ENCODE measurements at regions not wholly inside any gene's neighbourhood (a gene's known extent, or its start where the extent isn't known, plus 50 kb on each side); places are given as distances from the start of the nearest gene placed in this dataset.
"Not testable (repeated sequence)": the region's sequence is repeated elsewhere in the genome, so short reads cannot be mapped to it uniquely, and the experiment has no call there.

- peak; percentile 92 for DNase-seq
Measured at GRCh38 chr18:24567199-24567598, 106.8 kb downstream of the HRH4 start.

DNA sequence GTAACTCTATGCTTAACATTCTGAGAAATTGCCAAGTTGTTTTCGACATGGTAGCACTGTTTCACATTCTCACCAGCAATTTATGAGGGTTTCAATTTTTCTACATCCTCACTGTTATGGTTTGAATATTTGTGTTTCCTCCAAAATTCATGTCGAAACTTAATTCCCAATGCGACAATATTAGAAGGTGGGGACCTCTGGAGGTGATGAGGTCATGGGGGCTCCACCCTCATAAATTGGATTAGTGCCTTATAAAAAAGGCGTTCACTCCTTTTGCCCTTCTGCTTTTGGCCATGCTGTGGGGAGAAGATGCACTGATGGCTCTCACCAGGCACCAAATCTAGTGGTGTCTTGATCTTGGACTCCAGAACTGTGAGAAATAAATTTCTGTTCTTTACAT, 110.3 kb downstream of the HRH4 start:
- no peak for DNase-seq

GRCh38 chr18:24582771-24583170, 122.3 kb downstream of the HRH4 start:
- no peak for DNase-seq

DNA sequence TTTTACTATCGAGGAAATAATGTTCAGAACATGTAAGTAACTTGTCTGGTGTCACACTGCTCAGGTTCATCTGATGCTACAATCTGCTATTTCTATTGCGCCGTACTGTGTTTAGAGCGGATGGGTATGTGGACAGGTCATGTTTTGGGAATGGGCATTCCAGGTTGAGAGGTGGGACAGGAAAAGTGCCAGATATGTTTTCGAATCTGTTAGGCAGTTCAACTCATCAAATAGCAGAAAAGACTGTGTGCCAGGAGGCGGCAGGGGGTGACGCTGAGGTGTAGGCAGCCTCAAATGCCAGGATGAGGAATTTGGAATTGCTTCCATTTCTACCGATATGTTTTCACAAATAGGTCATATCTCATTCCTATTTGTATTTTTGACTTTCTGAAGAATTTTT, 123.8 kb downstream of the HRH4 start:
- no peak for DNase-seq

- no peak for DNase-seq
Measured at GRCh38 chr18:24584813-24585212, 124.4 kb downstream of the HRH4 start.

- DNase-seq = no peak
Measured at GRCh38 chr18:24585996-24586566, 125.6 kb downstream of the HRH4 start.

GRCh38 chr18:24586662-24587360, 126.4 kb downstream of the HRH4 start:
- no peak for DNase-seq

GRCh38 chr18:24588440-24588839, 128.0 kb downstream of the HRH4 start:
- no peak for DNase-seq

DNA sequence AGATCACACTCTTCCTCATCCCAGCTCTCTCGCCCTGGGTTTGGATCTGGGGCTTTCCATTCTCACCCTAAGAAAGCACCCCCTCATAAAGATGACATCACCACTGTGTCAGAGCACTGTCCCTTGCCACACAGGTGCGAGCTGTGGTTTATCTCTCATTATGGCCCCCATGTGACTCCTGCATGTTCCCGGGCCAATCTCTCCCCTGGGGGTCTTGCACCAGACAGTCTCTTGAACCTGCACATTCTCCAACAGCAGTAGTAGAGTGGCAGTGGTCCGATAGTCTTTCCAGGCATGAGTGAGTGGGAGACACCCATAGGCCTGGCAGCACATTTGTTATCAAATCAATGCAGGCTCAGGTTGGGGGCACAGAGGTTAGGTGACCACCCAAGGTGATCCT, 130.5 kb downstream of the HRH4 start:
- no peak for DNase-seq

- DNase-seq = no peak
Measured at GRCh38 chr18:24593401-24593800, 133.0 kb downstream of the HRH4 start.

DNA sequence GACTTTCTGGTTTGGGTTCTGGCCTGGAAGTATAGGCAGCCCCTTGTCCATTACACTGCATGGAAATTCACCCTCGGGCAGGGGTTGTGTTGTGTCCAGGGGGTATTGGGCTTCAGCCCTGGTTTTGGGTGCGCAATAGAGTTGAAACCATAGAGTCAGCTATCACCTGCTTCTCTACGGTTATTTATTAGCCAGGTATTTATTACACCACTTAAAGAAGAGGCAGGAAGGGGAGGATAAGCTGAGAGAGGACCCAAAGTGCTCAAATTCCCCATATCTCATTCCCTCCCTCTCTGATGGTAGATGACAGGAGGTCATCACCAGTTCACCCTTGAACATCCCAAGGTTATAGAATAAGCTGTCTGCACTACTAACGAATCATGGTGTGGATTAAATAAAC, 133.4 kb downstream of the HRH4 start:
- no peak for DNase-seq

- DNase-seq = no peak
Measured at GRCh38 chr18:24595561-24596031, 135.2 kb downstream of the HRH4 start.

DNA sequence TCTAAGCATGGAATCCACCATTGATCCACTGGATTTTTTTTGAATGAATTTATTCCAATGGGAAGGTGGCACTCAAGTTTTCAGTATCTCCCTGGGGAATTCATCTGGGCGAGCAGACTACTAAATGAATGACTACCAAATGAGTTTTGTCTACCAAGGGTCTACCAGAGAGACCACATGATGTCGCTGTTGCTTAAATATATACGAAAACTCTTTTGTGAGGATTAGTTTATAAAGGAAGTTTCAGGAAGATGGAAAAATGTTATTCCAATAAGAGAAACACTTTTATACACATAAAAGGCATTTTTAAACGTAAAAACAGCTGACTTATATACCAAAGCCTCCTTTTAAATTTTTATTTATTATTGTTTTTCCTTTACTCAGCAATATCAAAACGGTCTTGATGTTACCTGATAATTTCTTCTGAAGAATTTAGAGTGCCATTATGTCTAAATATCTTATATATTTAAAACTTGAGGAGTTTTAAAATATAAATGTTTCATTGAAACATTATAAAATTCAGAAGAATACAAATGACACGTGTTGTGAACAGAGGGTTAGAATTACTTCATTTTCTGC, 139.7 kb downstream of the HRH4 start:
- DNase-seq = peak; percentile 36

- no peak for DNase-seq
Measured at GRCh38 chr18:24601585-24601984, 141.1 kb downstream of the HRH4 start.

DNA sequence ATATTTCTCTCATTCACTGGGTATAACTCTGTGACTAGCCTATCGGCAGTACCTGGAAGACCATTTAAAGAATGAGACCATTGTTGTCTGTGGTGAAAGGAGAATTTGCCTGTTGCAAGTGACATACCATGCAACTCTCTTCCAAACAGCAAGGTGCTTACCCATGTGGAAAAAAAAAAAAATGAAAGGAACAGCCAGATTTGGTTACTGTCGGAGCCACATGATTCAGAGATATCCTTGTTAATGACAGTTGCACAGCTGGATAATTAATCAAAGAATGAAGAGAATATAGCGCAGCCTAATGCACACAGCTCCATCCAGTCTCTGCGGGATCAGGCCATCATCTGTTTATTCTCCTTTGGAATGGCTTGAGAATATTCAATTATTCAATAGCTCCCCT, 141.8 kb downstream of the HRH4 start:
- DNase-seq = no peak

- no peak for DNase-seq
Measured at GRCh38 chr18:24603151-24603550, 142.7 kb downstream of the HRH4 start.

GRCh38 chr18:24605444-24605843, 145.0 kb downstream of the HRH4 start:
- no peak for DNase-seq

DNA sequence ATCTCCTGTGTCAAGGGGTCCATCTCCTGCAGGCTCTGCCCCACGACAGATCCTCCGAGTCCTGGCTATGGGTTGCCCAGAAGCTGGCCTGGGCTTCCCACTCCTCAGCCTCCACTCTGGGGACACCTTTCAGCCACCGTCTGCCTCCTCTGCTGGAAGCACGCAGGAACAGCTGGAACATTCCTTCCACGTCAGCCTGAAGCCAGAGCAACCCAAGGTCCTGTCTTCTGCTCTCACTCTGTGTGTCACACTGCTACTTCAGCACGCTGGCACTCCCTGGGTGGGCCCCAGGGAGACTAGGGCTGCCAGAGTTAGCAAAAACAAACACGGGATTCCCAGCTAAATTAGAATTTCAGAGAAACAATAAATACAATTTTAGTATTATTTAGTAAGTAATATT, 148.8 kb downstream of the HRH4 start:
- no peak for DNase-seq

DNA sequence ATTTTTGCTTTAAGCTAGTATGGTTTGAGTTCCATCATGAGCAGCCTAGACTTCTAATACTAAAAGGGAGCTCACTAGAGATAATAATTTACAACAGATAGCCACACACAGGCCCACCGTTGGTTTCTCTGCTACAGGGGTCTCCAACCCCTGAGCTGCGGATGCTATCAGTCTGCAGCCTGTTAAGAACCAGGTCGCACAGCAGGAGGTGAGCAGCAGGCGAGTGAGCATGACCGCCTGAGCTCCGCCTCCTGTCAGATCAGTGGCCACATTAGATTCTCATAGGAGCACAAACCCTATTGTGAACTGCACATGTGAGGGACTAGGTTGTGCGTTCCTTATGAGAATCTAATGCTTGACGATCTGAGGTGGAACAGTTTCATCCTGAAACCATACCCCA, 150.6 kb downstream of the HRH4 start:
- DNase-seq = no peak

- no peak for DNase-seq
Measured at GRCh38 chr18:24613896-24614640, 153.6 kb downstream of the HRH4 start.

- no peak for DNase-seq
Measured at GRCh38 chr18:24616653-24617052, 156.2 kb downstream of the HRH4 start.

DNA sequence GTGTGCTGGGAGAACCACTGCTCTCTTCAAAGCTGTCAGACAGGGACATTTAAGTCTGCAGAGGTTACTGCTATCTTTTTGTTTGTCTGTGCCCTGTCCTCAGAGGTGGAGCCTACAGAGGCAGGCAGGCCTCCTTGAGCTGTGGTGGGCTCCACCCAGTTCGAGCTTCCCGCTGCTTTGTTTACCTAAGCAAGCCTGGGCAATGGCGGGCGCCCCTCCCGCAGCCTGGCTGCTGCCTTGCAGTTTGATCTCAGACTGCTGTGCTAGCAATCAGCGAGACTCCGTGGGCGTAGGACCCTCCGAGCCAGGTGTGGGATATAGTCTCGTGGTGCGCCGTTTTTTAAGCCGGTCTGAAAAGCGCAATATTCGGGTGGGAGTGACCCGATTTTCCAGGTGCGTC, 164.0 kb downstream of the HRH4 start:
- DNase-seq = not testable (repeated sequence)

- no peak for DNase-seq
Measured at GRCh38 chr18:24627644-24628315, 167.3 kb downstream of the HRH4 start.

All from DMS 273 treated with DMSO at 0.1 percent for 48 hours (cell line).